Smooth muscle cell (in vitro differentiated cells): ENCODE measurements at regions not wholly inside any gene's neighbourhood (a gene's known extent, or its start where the extent isn't known, plus 50 kb on each side); places are given as distances from the start of the nearest gene placed in this dataset.

Source experiments
- DNase-seq: peaks from one replicate; lab custom pipeline; 2025; ENCODE audit not compliant: unreplicated experiment; lab: John Stamatoyannopoulos, UW
- H2AFZ ChIP-seq: fragments of 200-600 bp; sonication (generic); 2 replicates; pipeline ENCODE4 v1.6.0; 2016; ENCODE audit warnings: antibody characterized with exemption, low read depth, mild to moderate bottlenecking
- H3F3A ChIP-seq: fragments of 200-600 bp; sonication (generic); 2 replicates; pipeline ENCODE4 v1.6.0; 2017; ENCODE audit warnings: antibody characterized with exemption, low read depth
- H3K27ac ChIP-seq: fragments of 200-600 bp; sonication (generic); 2 replicates; pipeline ENCODE4 v1.5.1; 2016; ENCODE audit warnings: low read depth, mild to moderate bottlenecking
- H3K27me3 ChIP-seq: fragments of 200-600 bp; sonication (generic); 2 replicates; pipeline ENCODE4 v1.6.1; 2016; ENCODE audit warnings: low read depth, mild to moderate bottlenecking
- H3K36me3 ChIP-seq: fragments of 200-600 bp; sonication (generic); 2 replicates; pipeline ENCODE4 v1.5.1; 2016; ENCODE audit warnings: low read depth
- H3K4me1 ChIP-seq: fragments of 200-600 bp; sonication (generic); 2 replicates; pipeline ENCODE4 v1.5.1; 2016; ENCODE audit warnings: low read depth
- H3K4me2 ChIP-seq: fragments of 200-600 bp; sonication (generic); 2 replicates; pipeline ENCODE4 v1.6.0; 2016; ENCODE audit warnings: mild to moderate bottlenecking
- H3K4me3 ChIP-seq: fragments of 200-600 bp; sonication (generic); 2 replicates; pipeline ENCODE4 v1.5.1; 2016; ENCODE audit warnings: mild to moderate bottlenecking
- H3K79me2 ChIP-seq: fragments of 200-600 bp; sonication (generic); 2 replicates; pipeline ENCODE4 v1.6.0; 2016; ENCODE audit warnings: low read depth, mild to moderate bottlenecking
- H3K9ac ChIP-seq: fragments of 200-600 bp; sonication (generic); 2 replicates; pipeline ENCODE4 v1.6.0; 2016; ENCODE audit warnings: low read depth
- H3K9me3 ChIP-seq: fragments of 200-600 bp; sonication (generic); replicated peaks from 2 replicates; pipeline ENCODE4 v1.5.1; 2016; ENCODE audit warnings: low read depth
- H4K20me1 ChIP-seq: fragments of 200-600 bp; sonication (generic); 2 replicates; pipeline ENCODE4 v1.6.0; 2016; ENCODE audit warnings: low read depth
- WGBS: methylation state at CpG from one replicate; pipeline ENCODE4 v1.1.7; 2016; ENCODE audit warnings: low lambda C conversion rate; 5-methylcytosine and 5-hydroxymethylcytosine counted together
- TF ChIP-seq, protein P1 (sequence below): fragments of 200-600 bp; sonication (generic); IDR thresholded peaks from 2 replicates; pipeline ENCODE4 v1.5.1; 2017; ENCODE audit warnings: borderline replicate concordance, mild to moderate bottlenecking, antibody characterized with exemption; ENCODE audit not compliant: insufficient read depth, poor library complexity, severe bottlenecking

DNA sequence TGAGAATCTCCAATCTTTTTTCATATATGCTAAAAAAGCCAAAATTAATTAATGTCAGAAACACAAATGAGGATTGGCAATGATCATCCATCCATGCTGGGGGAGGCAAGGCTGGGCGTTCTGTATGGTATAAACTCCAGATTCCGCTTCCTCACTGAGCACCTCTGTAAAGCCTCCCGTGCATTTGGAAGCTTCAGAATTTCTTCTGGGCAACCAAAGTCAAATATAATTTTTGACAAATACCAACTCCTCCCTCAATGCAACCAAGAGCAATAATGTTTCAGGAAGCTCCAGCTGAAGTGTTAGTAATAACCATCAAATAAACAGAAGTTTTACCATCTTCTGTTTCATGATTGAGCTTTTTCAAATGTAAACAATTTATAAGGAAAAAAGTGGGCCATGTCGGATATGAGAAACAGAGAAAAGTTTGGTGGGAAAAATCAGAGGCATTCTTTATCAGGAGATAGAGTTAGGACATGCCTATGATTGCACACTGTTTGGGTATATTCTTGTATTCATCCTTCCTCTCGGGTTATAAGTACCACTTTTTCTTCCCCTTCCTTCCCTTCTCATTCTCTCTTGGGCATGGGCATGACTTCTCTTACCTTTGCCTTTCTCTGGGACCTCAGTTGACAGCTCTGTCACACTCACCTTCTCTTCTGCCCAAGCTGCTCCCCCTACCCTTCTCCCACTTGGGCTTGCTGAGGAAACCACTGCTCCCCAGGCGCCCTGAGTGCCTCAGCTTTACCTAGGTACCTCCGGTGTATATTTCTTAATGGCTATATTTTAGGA is 149.5 kb upstream of the ZEB2 start:
- Histone ChIP-seq H3K27me3 (no peaks in the 10 kb centered on the region), H3K9me3 (no peaks in the 10 kb centered on the region), H3K27ac (peak overlapping the region; percentile 7), H3K36me3 (no peaks in the 10 kb centered on the region), H3K4me3 (no peak overlapping the region), H3K4me2 (peak overlapping the region; percentile 57), H2AFZ (peak overlapping the region; percentile 50), H3F3A (no peaks in the 10 kb centered on the region), H3K4me1 (no peaks in the 10 kb centered on the region), H4K20me1 (no peaks in the 10 kb centered on the region), H3K9ac (no peak overlapping the region), H3K79me2 (peaks cover 4% of the 10 kb centered on the region)
- WGBS, result 65% methylated on average over 7 of the region's 7 CpGs
- DNase-seq, result no peak
- TF ChIP-seq, protein P1, sequence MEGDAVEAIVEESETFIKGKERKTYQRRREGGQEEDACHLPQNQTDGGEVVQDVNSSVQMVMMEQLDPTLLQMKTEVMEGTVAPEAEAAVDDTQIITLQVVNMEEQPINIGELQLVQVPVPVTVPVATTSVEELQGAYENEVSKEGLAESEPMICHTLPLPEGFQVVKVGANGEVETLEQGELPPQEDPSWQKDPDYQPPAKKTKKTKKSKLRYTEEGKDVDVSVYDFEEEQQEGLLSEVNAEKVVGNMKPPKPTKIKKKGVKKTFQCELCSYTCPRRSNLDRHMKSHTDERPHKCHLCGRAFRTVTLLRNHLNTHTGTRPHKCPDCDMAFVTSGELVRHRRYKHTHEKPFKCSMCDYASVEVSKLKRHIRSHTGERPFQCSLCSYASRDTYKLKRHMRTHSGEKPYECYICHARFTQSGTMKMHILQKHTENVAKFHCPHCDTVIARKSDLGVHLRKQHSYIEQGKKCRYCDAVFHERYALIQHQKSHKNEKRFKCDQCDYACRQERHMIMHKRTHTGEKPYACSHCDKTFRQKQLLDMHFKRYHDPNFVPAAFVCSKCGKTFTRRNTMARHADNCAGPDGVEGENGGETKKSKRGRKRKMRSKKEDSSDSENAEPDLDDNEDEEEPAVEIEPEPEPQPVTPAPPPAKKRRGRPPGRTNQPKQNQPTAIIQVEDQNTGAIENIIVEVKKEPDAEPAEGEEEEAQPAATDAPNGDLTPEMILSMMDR, result no peak

- no peaks in the 10 kb centered on the region for H3K9me3 ChIP-seq
- DNase-seq, result no peak
Measured at GRCh38 chr2:144668493-144669110, 148.7 kb upstream of the ZEB2 start.

DNA sequence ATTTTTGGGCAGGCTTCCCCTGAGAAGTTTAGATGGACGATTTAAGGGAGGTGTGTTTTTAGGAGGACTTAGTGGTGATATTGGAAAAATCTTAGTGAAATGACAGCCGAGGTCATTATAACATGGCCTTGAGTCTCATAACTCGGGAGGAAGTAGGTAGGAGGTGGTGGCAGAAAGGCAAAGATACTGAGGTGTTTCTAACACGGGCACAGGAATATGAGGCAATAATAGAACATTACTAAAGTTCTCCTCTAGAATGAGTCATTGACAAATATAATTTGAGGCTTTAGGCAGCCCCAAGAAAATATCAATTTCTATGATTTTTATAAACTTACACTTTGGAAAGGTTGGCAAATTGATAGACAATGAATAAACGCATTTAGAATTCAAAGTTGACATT is 146.1 kb upstream of the ZEB2 start:
- H3K36me3 ChIP-seq, result no peaks in the 10 kb centered on the region
- TF ChIP-seq, protein P1, result no peak
- no peak for DNase-seq
- no peaks in the 10 kb centered on the region for H3K4me1 ChIP-seq
- no peaks in the 10 kb centered on the region for H3F3A ChIP-seq
- H3K4me2 ChIP-seq, result no peak overlapping the region
- peak overlapping the region; percentile 30 for H2AFZ ChIP-seq
- 66% methylated on average over 5 of the region's 5 CpGs for WGBS
- H3K27ac ChIP-seq, result no peak overlapping the region
- no peaks in the 10 kb centered on the region for H4K20me1 ChIP-seq
- H3K9me3 ChIP-seq, result no peaks in the 10 kb centered on the region
- no peaks in the 10 kb centered on the region for H3K27me3 ChIP-seq
- no peak overlapping the region for H3K4me3 ChIP-seq
- H3K9ac ChIP-seq, result no peak overlapping the region
- H3K79me2 ChIP-seq, result peaks cover 4% of the 10 kb centered on the region

More at GRCh38 chr2:144668493-144669110, 148.7 kb upstream of the ZEB2 start:
- Histone ChIP-seq H3K79me2 (peaks cover 4% of the 10 kb centered on the region), H3K9ac (no peak overlapping the region), H4K20me1 (no peaks in the 10 kb centered on the region), H3K27me3 (no peaks in the 10 kb centered on the region), H3K4me3 (no peak overlapping the region), H3F3A (no peaks in the 10 kb centered on the region), H3K36me3 (no peaks in the 10 kb centered on the region), H3K4me1 (no peaks in the 10 kb centered on the region), H2AFZ (peak overlapping the region; percentile 71), H3K4me2 (peak overlapping the region; percentile 57), H3K27ac (peak overlapping the region; percentile 7)
- TF ChIP-seq, protein P1, result no peak
- WGBS, result 42% methylated on average over 1 of the region's 1 CpG
